HuH-7 (cell line): ENCODE measurements at regions not wholly inside any gene's neighbourhood (a gene's known extent, or its start where the extent isn't known, plus 50 kb on each side); places are given as distances from the start of the nearest gene placed in this dataset.
"Not testable (repeated sequence)": the region's sequence is repeated elsewhere in the genome, so short reads cannot be mapped to it uniquely, and the experiment has no call there.

Source experiments
- DNase-seq: peaks from one replicate; pipeline ENCODE4 v3.0.0; 2011; ENCODE audit warnings: low spot score

DNA sequence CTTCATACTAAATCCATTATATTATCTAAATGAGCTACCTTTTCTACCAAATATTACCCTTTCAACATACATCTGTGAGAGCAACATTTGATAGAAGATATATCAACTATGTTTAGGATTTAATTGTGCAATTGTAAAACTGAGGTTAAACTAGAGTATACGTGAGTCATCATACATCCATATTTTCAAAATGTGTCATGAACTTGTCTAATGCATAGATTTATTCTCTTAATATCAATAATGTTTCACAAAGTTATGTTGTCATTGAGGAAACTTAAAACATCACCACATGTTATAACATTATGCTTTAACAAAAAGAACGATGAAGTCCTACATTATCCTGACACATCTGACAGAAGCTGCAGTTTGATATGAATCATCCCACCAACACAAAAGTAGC lies 645.5 kb upstream of the NOVA1 start:
- DNase-seq, result no peak

DNA sequence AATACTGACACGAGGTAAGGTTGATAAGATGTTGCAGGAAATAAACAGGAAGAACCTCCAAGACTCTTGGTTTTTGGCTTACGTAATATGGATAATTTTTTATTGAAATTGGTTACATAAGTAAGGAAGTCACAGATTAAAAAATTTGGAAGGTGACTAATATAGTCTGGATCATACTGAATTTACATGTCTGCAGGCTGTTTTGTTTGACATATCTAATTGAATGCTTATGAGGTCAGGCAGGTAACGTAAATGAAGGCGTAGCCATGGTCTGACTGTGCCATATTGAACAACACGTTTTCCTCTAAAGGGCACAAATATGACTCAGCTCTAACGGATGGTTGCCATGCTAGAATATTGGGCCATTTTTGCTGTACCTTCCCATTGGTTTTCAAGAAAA lies 648.1 kb upstream of the NOVA1 start:
- no peak for DNase-seq

DNA sequence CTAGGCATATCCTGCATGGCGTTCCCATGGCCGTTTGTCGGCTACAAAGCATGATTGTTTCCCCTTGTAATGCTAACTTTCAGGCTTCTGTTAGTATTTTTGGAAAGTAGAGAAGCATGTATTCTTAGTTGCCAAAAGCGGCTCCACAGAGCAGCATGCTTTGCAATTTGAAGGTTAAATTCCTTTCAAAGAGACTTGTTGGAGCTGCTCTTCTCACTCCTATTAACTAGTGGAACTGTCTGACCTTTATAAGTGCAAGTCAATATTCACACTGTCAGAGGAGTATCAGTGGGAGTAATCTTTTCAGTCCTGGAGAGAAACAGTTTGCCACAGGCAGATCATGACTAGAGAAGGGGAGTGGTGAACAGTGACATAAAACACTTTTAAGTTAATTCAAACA lies 656.1 kb upstream of the NOVA1 start:
- DNase-seq, result no peak

DNA sequence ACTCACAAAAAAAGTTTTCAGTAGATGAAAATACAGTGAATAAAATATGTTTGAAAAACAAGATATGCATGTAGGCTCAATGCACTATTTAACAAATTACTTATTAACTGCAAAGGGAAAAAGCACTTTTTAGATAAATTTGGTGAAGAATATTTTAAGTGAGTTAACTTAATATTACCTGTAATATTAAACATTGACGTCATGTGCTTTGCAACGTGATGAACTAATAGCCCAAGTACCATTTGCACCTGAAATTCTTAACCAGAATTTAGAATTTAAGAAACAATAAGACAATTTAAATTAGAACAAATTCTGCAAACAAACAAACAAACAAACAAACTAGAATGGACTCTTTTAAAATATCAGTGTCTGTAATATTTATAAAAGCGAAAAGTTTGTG lies 659.0 kb upstream of the NOVA1 start:
- no peak for DNase-seq

DNA sequence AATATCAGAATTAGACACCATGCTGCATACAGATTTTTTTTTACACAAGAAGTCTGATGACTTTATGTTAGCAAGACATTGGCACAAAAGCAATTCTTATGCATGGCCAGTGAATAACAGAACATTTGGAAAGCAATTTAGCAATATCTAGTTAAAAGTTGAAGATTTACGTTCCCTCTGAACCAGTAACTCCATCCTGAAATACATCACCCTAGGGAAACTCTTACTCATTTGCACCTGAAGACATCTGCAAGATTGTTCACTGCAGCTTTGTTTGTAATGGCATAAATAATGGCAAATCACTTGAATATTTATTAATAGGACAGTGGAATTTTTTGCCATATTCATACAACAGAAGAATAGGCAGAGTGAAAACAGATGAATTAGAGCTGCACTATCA lies 670.0 kb upstream of the NOVA1 start:
- DNase-seq, result no peak

- DNase-seq, result no peak
Observed at GRCh38 chr14:27270716-27271115, 672.9 kb upstream of the NOVA1 start.

- DNase-seq, result no peak
Observed at GRCh38 chr14:27278341-27278740, 680.5 kb upstream of the NOVA1 start.

DNA sequence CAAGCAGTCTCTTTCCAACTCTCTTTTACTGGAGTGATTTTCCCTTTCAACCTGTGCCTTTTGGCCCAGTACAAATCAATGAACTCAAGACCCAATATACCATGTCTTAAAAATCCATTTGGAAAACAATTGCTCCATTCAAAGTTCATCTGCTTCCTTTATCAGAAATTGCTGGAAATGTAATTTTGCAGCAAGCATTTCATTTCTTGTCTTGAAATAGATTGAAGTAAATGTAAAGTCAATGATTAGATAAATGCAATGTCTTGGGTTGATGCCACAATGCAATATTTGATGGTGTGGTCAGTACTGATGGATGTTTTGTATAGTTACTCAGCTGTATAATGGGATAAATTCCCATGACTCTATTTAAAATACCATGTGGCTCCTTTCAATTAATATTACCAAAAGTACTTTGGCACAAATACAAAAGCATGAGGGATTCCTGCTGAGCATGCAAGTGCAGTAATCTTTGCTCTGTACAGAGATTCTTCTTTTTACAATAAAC lies 707.7 kb upstream of the NOVA1 start:
- no peak for DNase-seq

- DNase-seq, result not testable (repeated sequence)
Observed at GRCh38 chr14:27312730-27313129, 714.9 kb upstream of the NOVA1 start.

GRCh38 chr14:27314231-27314630 lies 716.4 kb upstream of the NOVA1 start:
- DNase-seq, result no peak

GRCh38 chr14:27315477-27315876 lies 717.6 kb upstream of the NOVA1 start:
- no peak for DNase-seq

- no peak for DNase-seq
Observed at GRCh38 chr14:27315947-27316346, 718.1 kb upstream of the NOVA1 start.

DNA sequence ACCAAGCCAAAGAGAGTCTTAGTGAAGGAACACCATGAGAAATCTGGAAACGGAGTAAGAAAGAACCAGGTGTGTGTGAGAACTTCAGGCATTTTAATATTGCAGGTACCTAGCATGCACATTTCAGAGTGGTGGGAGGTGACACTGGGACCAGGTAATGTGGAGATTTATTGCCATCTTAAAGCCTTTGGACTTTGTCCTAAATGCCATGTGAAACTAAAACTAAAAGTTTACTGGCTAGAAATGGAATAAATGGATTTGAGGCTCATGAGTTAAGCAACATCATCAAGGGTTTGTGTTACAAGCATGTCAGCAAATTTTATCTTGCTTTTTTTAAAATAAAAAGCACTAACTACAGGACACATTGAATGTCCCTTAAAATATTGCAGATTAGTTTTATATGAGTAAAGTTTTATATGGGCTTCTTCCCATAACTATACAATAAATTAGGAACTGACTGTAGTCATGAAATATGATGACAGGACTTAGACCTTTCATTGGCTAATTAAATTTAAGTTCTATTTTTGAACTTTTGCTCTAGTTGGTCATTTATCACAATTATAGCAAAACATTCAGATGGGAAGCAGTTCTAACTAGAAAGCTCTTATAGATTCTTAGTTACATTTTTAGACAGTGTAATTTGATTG lies 721.1 kb upstream of the NOVA1 start:
- DNase-seq, result no peak

- DNase-seq, result no peak
Observed at GRCh38 chr14:27320261-27320660, 722.4 kb upstream of the NOVA1 start.

GRCh38 chr14:27327095-27327494 lies 729.3 kb upstream of the NOVA1 start:
- DNase-seq, result no peak

GRCh38 chr14:27338012-27338411 lies 740.2 kb upstream of the NOVA1 start:
- no peak for DNase-seq

DNA sequence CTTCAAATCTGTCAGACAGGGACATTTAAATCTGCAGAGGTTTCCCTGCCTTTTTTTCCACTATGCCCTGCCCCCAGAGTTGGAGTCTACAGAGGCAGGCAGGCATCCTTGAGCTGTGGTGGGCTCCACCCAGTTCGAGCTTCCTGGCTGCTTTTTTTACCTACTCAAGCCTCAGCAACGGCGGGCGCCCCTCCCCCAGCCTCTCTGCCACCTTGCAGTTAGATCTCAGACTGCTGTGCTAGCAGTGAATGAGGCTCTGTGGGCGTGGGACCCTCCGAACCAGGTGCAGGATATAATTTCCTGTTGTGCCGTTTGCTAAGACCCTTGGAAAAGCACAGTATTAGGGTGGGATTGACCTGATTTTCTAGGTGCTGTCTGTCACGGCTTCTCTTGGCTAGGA lies 765.2 kb upstream of the NOVA1 start:
- not testable (repeated sequence) for DNase-seq

DNA sequence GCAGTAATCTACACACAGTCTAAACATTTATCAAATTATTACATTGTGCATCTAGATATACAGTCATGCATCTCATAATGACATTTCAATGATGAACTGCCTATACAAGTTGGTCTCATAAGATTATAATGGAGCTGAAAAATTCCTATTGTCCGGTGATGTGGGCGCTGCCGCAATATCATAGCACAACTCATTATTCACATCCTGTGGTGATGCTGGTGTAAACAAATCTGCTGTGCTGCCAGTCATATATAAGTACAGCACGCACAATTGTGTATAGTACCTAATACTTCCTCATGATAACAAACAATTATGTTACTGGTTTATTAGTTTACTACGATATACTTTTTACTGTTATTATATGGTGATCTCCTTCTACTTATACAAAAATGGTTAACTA lies 768.8 kb upstream of the NOVA1 start:
- DNase-seq, result no peak

DNA sequence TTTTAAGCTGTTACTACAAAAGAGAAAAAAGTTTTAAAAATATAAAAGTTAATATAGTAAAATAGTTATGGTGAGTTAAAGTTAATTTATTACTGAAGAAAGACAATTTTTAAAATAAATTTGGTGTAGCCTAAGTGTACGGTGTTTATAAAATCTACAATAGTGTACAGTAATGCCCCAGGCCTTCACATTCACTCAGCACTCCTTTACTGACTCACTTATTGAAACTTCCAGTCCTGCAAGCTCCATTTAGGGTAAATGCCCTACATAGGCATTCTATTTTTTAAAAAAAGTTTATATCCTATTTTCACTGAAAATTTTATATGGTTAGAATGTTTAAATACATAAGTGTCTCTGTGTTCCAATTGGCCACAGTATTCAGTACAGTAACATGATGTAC lies 769.5 kb upstream of the NOVA1 start:
- no peak for DNase-seq

DNA sequence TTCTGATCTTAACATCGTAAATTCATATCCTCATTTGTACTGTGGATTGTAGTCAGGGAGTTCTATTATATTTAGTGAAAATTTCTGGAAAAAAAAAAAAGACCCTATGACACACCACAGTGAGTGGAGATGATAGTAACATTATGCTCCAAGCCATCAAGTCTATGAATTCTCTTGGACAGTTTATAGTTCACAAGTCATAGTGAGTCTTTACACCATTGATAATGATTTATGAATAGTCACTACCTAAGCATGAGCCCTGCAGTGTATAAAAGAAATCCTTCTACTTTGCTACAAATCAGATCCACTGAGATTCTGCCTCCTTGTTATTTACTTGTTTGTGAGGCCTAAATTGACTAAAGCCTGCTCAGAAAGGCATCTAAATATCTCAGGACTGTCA lies 772.2 kb upstream of the NOVA1 start:
- no peak for DNase-seq

DNA sequence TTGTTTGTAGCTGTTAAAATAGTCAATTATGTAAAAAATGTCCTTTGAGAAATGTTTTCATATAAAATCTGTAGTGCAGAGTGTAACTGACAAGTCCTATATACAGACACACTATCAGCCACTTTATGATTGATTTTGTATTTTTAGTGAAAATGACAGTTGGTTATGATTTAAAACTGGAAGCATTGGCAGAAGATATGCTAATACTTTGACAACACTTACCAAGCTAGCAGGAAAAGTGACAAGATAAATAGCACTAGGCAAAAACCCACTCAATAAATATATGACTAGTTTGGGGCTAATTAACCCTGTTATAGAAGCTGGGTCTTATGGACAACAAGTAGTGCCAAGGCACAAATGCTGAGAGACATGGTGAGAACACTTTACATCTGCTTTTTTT lies 772.9 kb upstream of the NOVA1 start:
- DNase-seq, result no peak

DNA sequence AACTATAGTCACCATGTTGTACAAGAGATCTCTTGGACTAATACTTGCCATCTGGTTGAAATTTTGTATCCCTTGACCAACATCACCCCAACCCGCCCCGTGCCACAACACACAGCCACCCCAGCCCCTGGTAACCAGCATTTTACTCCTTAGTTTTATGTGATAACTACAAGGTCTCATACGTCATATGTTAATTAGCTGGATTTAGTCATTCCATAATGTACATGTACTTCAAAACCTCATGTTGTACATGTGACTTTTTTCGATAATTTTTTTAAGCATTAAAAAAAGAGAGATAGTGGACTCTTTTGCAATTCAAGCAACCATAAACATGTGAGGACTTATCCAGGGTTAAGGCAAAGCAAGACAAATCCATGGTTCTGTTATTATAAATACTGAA lies 773.4 kb upstream of the NOVA1 start:
- DNase-seq, result no peak

DNA sequence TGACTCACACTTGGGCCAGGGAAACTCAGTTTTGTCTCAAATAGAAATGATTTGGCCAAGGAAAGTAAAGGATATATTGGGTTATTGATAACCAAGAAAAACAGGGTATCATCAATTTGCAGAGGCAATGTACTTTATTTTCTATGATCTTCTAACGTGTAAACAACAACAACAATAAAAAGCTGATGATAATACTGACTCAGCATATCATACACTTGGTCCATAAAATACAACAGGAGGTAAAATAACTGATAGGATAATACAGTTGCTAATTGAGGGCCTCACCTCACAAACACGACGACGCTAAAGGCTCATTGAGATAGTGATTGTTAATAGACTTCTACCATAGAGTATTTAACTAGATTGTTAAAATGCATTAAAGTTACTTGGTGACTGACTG lies 774.0 kb upstream of the NOVA1 start:
- DNase-seq, result no peak

- no peak for DNase-seq
Observed at GRCh38 chr14:27372771-27373170, 774.9 kb upstream of the NOVA1 start.

GRCh38 chr14:27384124-27384523 lies 786.3 kb upstream of the NOVA1 start:
- DNase-seq, result no peak
